ENCODE measurements at regions not wholly inside any gene's neighbourhood (a gene's known extent, or its start where the extent isn't known, plus 50 kb on each side); places are given as distances from the start of the nearest gene placed in this dataset.

- CTCF ChIA-PET, result interaction anchor here (1.2 to 1.9 kb wide), 3 partner anchors 57 to 391 kb away, joined by 3 to 4 read pairs (median 3); no protein-coding TSS in a partner anchor
- TF ChIP-seq, protein P1, sequence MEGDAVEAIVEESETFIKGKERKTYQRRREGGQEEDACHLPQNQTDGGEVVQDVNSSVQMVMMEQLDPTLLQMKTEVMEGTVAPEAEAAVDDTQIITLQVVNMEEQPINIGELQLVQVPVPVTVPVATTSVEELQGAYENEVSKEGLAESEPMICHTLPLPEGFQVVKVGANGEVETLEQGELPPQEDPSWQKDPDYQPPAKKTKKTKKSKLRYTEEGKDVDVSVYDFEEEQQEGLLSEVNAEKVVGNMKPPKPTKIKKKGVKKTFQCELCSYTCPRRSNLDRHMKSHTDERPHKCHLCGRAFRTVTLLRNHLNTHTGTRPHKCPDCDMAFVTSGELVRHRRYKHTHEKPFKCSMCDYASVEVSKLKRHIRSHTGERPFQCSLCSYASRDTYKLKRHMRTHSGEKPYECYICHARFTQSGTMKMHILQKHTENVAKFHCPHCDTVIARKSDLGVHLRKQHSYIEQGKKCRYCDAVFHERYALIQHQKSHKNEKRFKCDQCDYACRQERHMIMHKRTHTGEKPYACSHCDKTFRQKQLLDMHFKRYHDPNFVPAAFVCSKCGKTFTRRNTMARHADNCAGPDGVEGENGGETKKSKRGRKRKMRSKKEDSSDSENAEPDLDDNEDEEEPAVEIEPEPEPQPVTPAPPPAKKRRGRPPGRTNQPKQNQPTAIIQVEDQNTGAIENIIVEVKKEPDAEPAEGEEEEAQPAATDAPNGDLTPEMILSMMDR (IDR thresholded peaks at IDR 0.05; ENCODE audit: insufficient read depth, low read length, missing control alignments), result no peak
Measured at GRCh38 chr16:86129541-86129940, 230.6 kb downstream of the IRF8 start.

DNA sequence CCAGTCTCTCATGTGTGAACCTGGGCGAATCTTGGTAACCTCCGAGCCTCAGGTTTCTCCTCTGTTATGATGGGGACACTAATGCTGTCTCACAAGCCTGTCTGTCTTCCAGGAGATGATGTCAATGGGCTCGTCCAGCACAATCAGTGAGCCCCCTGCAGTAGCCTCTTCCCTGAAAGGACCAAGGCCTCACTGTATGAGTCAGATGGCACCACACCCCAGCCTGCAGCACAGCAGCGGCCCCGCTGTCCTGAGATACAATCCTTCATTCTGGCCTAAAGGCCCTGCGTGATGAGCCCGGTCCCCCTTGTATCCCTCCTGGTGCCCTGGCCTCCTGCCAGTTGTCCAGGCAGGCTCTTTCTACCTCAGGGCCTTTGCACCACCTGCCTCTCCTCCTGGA lies 234.4 kb downstream of the IRF8 start:
- POLR2A ChIA-PET, result no interaction called here
- CTCF ChIA-PET, result no interaction called here
- TF ChIP-seq, protein P1 (IDR thresholded peaks at IDR 0.05; ENCODE audit: insufficient read depth, low read length, missing control alignments), result no peak
- H3K4me3 ChIP-seq (ENCODE audit: low read depth, low read length), result no peak overlapping the region
- DNase-seq (ENCODE audit: low read depth, low spot score), result no peak

More at GRCh38 chr16:86129541-86129940, 230.6 kb downstream of the IRF8 start:
- POLR2A ChIA-PET, result no interaction called here
- no peak overlapping the region for H3K4me3 ChIP-seq (ENCODE audit: low read depth, low read length)
- no peak for DNase-seq (ENCODE audit: low read depth, low spot score)

GRCh38 chr16:86133847-86134375 lies 234.9 kb downstream of the IRF8 start:
- H3K4me3 ChIP-seq (ENCODE audit: low read depth, low read length), result no peak overlapping the region
- DNase-seq (ENCODE audit: low read depth, low spot score), result no peak
- CTCF ChIA-PET, result no interaction called here
- TF ChIP-seq, protein P1 (IDR thresholded peaks at IDR 0.05; ENCODE audit: insufficient read depth, low read length, missing control alignments), result no peak
- POLR2A ChIA-PET, result no interaction called here

GRCh38 chr16:86134802-86135461 lies 236.0 kb downstream of the IRF8 start:
- TF ChIP-seq, protein P1 (IDR thresholded peaks at IDR 0.05; ENCODE audit: insufficient read depth, low read length, missing control alignments), result no peak
- no peak for DNase-seq (ENCODE audit: low read depth, low spot score)
- CTCF ChIA-PET, result interaction anchor here (0.9 kb wide), 1 partner anchor 385 kb away, joined by 3 read pairs; no protein-coding TSS in a partner anchor
- H3K4me3 ChIP-seq (ENCODE audit: low read depth, low read length), result no peak overlapping the region
- POLR2A ChIA-PET, result no interaction called here

DNA sequence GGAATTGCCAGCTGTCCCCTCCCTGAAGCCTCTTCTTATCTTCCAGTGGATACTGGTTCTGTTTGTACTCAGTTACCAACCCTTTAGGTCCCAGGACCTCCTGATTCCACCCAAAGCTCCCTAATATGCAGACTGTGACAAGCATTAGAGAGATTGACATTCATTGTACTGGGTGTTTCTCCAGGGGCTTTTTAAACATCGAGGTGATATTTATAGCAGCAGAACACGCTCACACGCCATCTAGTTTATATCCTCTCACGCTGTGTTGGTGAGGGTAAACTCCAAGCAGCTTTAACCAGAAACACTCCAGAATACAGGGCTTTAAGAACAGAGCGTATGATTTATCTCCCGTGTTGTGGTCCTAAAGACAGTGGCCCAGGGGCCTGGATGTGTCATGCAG lies 238.4 kb downstream of the IRF8 start:
- H3K4me3 ChIP-seq (ENCODE audit: low read depth, low read length), result no peak overlapping the region
- DNase-seq (ENCODE audit: low read depth, low spot score), result no peak
- TF ChIP-seq, protein P1 (IDR thresholded peaks at IDR 0.05; ENCODE audit: insufficient read depth, low read length, missing control alignments), result no peak
- ChIA-PET POLR2A (no interaction called here), CTCF (interaction anchor here (1.4 kb wide), 1 partner anchor 379 kb away, joined by 3 read pairs; no protein-coding TSS in a partner anchor)

GRCh38 chr16:86138121-86139085 lies 239.4 kb downstream of the IRF8 start:
- CTCF ChIA-PET, result interaction anchor here (1.4 kb wide), 1 partner anchor 378 kb away, joined by 3 read pairs; no protein-coding TSS in a partner anchor
- H3K4me3 ChIP-seq (ENCODE audit: low read depth, low read length), result no peak overlapping the region
- DNase-seq (ENCODE audit: low read depth, low spot score), result no peak
- TF ChIP-seq, protein P1 (IDR thresholded peaks at IDR 0.05; ENCODE audit: insufficient read depth, low read length, missing control alignments), result no peak
- POLR2A ChIA-PET, result no interaction called here

Data from AG04449 (cell line).